ENCODE measurements at regions not wholly inside any gene's neighbourhood (a gene's known extent, or its start where the extent isn't known, plus 50 kb on each side); places are given as distances from the start of the nearest gene placed in this dataset.

GRCh38 chr6:137737836-137738596 is 129.0 kb upstream of the TNFAIP3 start:
- H3K27me3 Mint-ChIP-seq (ENCODE audit: unreplicated experiment) = no peaks in the 10 kb centered on the region
- H3K27ac Mint-ChIP-seq (ENCODE audit: unreplicated experiment) = no peak overlapping the region
- no peaks in the 10 kb centered on the region for H3K9me3 Mint-ChIP-seq (ENCODE audit: unreplicated experiment)
- H3K36me3 Mint-ChIP-seq (ENCODE audit: unreplicated experiment) = no peaks in the 10 kb centered on the region
- no peak for TF ChIP-seq CTCF (IDR thresholded peaks at IDR 0.05)
- no peak for DNase-seq (ENCODE audit: extremely low spot score, unreplicated experiment)
- H3K4me3 Mint-ChIP-seq (ENCODE audit: unreplicated experiment) = no peak overlapping the region
- H3K4me1 Mint-ChIP-seq (ENCODE audit: unreplicated experiment) = peaks cover 15% of the 10 kb centered on the region

- Mint-ChIP-seq H3K4me3 (ENCODE audit: unreplicated experiment) (no peak overlapping the region), H3K4me1 (ENCODE audit: unreplicated experiment) (peaks cover 15% of the 10 kb centered on the region), H3K27me3 (ENCODE audit: unreplicated experiment) (no peaks in the 10 kb centered on the region), H3K27ac (ENCODE audit: unreplicated experiment) (no peak overlapping the region), H3K36me3 (ENCODE audit: unreplicated experiment) (no peaks in the 10 kb centered on the region), H3K9me3 (ENCODE audit: unreplicated experiment) (no peaks in the 10 kb centered on the region)
- no peak for DNase-seq (ENCODE audit: extremely low spot score, unreplicated experiment)
- TF ChIP-seq CTCF (IDR thresholded peaks at IDR 0.05) = no peak
These were observed 128.0 kb upstream of the TNFAIP3 start for GRCh38 chr6:137738931-137739504.

- no peak overlapping the region for H3K4me3 Mint-ChIP-seq (ENCODE audit: unreplicated experiment)
- no peak for TF ChIP-seq CTCF (IDR thresholded peaks at IDR 0.05)
- DNase-seq (ENCODE audit: extremely low spot score, unreplicated experiment) = no peak
- H3K36me3 Mint-ChIP-seq (ENCODE audit: unreplicated experiment) = no peaks in the 10 kb centered on the region
- H3K4me1 Mint-ChIP-seq (ENCODE audit: unreplicated experiment) = peaks cover 15% of the 10 kb centered on the region
- H3K9me3 Mint-ChIP-seq (ENCODE audit: unreplicated experiment) = no peaks in the 10 kb centered on the region
- no peaks in the 10 kb centered on the region for H3K27me3 Mint-ChIP-seq (ENCODE audit: unreplicated experiment)
- no peak overlapping the region for H3K27ac Mint-ChIP-seq (ENCODE audit: unreplicated experiment)
These were observed 127.5 kb upstream of the TNFAIP3 start for GRCh38 chr6:137739544-137739943.

GRCh38 chr6:137740091-137740755 is 126.8 kb upstream of the TNFAIP3 start:
- no peak for TF ChIP-seq CTCF (IDR thresholded peaks at IDR 0.05)
- no peaks in the 10 kb centered on the region for H3K27me3 Mint-ChIP-seq (ENCODE audit: unreplicated experiment)
- H3K27ac Mint-ChIP-seq (ENCODE audit: unreplicated experiment) = no peak overlapping the region
- DNase-seq (ENCODE audit: extremely low spot score, unreplicated experiment) = no peak
- H3K9me3 Mint-ChIP-seq (ENCODE audit: unreplicated experiment) = no peaks in the 10 kb centered on the region
- no peaks in the 10 kb centered on the region for H3K36me3 Mint-ChIP-seq (ENCODE audit: unreplicated experiment)
- H3K4me3 Mint-ChIP-seq (ENCODE audit: unreplicated experiment) = no peak overlapping the region
- peaks cover 15% of the 10 kb centered on the region for H3K4me1 Mint-ChIP-seq (ENCODE audit: unreplicated experiment)

Measured in osteocyte (in vitro differentiated cells).